GM21723 (cell line): ENCODE measurements at regions not wholly inside any gene's neighbourhood (a gene's known extent, or its start where the extent isn't known, plus 50 kb on each side); places are given as distances from the start of the nearest gene placed in this dataset.
"Not testable (repeated sequence)": the region's sequence is repeated elsewhere in the genome, so short reads cannot be mapped to it uniquely, and the experiment has no call there.

Experiments used
- ATAC-seq: cut with Tn5 transposase; IDR thresholded peaks from one replicate; pipeline ENCODE4 v1.9.1; 2021; ENCODE audit warnings: mild to moderate bottlenecking, moderate library complexity; ENCODE audit not compliant: unreplicated experiment

- ATAC-seq = no peak
These were observed 156.3 kb upstream of the FOXN3 start for GRCh38 chr14:89573399-89573657.

- no peak for ATAC-seq
These were observed 155.8 kb upstream of the FOXN3 start for GRCh38 chr14:89572596-89573398.

GRCh38 chr14:89571491-89571890 is 154.5 kb upstream of the FOXN3 start:
- no peak for ATAC-seq

- no peak for ATAC-seq
These were observed 149.8 kb upstream of the FOXN3 start for GRCh38 chr14:89566644-89567415.

GRCh38 chr14:89566180-89566579 is 149.1 kb upstream of the FOXN3 start:
- ATAC-seq = no peak

- ATAC-seq = no peak
These were observed 148.6 kb upstream of the FOXN3 start for GRCh38 chr14:89565607-89566006.

GRCh38 chr14:89564989-89565388 is 148.0 kb upstream of the FOXN3 start:
- ATAC-seq = no peak

- no peak for ATAC-seq
These were observed 147.4 kb upstream of the FOXN3 start for GRCh38 chr14:89564286-89564957.

- no peak for ATAC-seq
These were observed 146.4 kb upstream of the FOXN3 start for GRCh38 chr14:89563471-89563870.

GRCh38 chr14:89551955-89552354 is 134.9 kb upstream of the FOXN3 start:
- no peak for ATAC-seq

- no peak for ATAC-seq
These were observed 134.4 kb upstream of the FOXN3 start for GRCh38 chr14:89551432-89551831.

- no peak for ATAC-seq
These were observed 133.8 kb upstream of the FOXN3 start for GRCh38 chr14:89550821-89551220.

- ATAC-seq = no peak
These were observed 132.5 kb upstream of the FOXN3 start for GRCh38 chr14:89549381-89550125.

GRCh38 chr14:89547047-89547446 is 130.0 kb upstream of the FOXN3 start:
- not testable (repeated sequence) for ATAC-seq

- ATAC-seq = no peak
These were observed 127.7 kb upstream of the FOXN3 start for GRCh38 chr14:89544636-89545301.

GRCh38 chr14:89543425-89543790 is 126.4 kb upstream of the FOXN3 start:
- no peak for ATAC-seq

- ATAC-seq = no peak
These were observed 125.9 kb upstream of the FOXN3 start for GRCh38 chr14:89542786-89543424.

- no peak for ATAC-seq
These were observed 123.9 kb upstream of the FOXN3 start for GRCh38 chr14:89540830-89541470.

GRCh38 chr14:89540009-89540829 is 123.2 kb upstream of the FOXN3 start:
- no peak for ATAC-seq
